ENCODE measurements at regions not wholly inside any gene's neighbourhood (a gene's known extent, or its start where the extent isn't known, plus 50 kb on each side); places are given as distances from the start of the nearest gene placed in this dataset.
A peak's percentile ranks its signal among the peaks of the same experiment; 100 is the strongest.
"Not testable (repeated sequence)": the region's sequence is repeated elsewhere in the genome, so short reads cannot be mapped to it uniquely, and the experiment has no call there.

GRCh38 chr19:37317403-37318209 lies 53.3 kb upstream of the ZNF527 start:
- peak overlapping the region; percentile 98 for H3K4me3 Mint-ChIP-seq
- DNase-seq (peak; percentile 95 to 98), ATAC-seq (peak; percentile 88 to 98 (median 94))
- no peaks in the 10 kb centered on the region for H3K27me3 Mint-ChIP-seq (ENCODE audit: low read depth in 2 of 2)
- peaks cover 25 to 48% of the 10 kb centered on the region in 2 donors for H3K4me1 Mint-ChIP-seq
- no peak for TF ChIP-seq CTCF (IDR thresholded peaks at IDR 0.05)
- no peaks in the 10 kb centered on the region for H3K36me3 Mint-ChIP-seq
- Histone ChIP-seq H3K4me3 (ENCODE audit: low read length) (peak overlapping the region; percentile 78), H3K4me1 (ENCODE audit: control insufficient read depth, insufficient read depth, low read length) (peaks cover 19% of the 10 kb centered on the region), H3K36me3 (ENCODE audit: control insufficient read depth, insufficient read depth, low read length) (no peaks in the 10 kb centered on the region), H3K27me3 (ENCODE audit: control insufficient read depth, insufficient read depth, low read length) (no peaks in the 10 kb centered on the region), H3K9me3 (ENCODE audit: control insufficient read depth, insufficient read depth, low read length) (peaks cover 4% of the 10 kb centered on the region), H3K27ac (ENCODE audit: low read length) (peak overlapping the region; percentile 86)
- under 1% methylated on average over 57 of the region's 57 CpGs for WGBS (ENCODE audit: insufficient coverage)
- H3K9me3 Mint-ChIP-seq: no peaks in the 10 kb centered on the region
- intact Hi-C loops (cut with micrococcal nuclease): loop anchor here (1.0 to 10.0 kb wide), 7 partner anchors 17 to 1017 kb away; partner anchors contain the start of genes CATSPERG, ZNF383, ZNF527 and ZNF540
- H3K27ac Mint-ChIP-seq: peak overlapping the region; percentile 96 to 98

GRCh38 chr19:37320988-37321387 lies 49.9 kb upstream of the ZNF527 start:
- peaks cover 14 to 38% of the 10 kb centered on the region in 2 donors for H3K4me1 Mint-ChIP-seq
- DNase-seq; H3K27me3 Mint-ChIP-seq (ENCODE audit: low read depth in 2 of 2); intact Hi-C loops (cut with micrococcal nuclease); H3K4me3 ChIP-seq (ENCODE audit: low read length); H3K27me3 ChIP-seq (ENCODE audit: control insufficient read depth, insufficient read depth, low read length); H3K36me3 ChIP-seq (ENCODE audit: control insufficient read depth, insufficient read depth, low read length); H3K4me3 Mint-ChIP-seq; H3K27ac ChIP-seq (ENCODE audit: low read length); H3K36me3 Mint-ChIP-seq; H3K9me3 Mint-ChIP-seq; H3K9me3 ChIP-seq (ENCODE audit: control insufficient read depth, insufficient read depth, low read length); ATAC-seq: not testable (repeated sequence)
- H3K4me1 ChIP-seq (ENCODE audit: control insufficient read depth, insufficient read depth, low read length): peaks cover 12% of the 10 kb centered on the region
- peak overlapping the region in 1 of 2 donors; percentile 35 for H3K27ac Mint-ChIP-seq
- WGBS (ENCODE audit: insufficient coverage): 93% methylated on average over 7 of the region's 7 CpGs

Measured in natural killer cell (primary cell).